GM18511 (cell line): ENCODE measurements at regions not wholly inside any gene's neighbourhood (a gene's known extent, or its start where the extent isn't known, plus 50 kb on each side); places are given as distances from the start of the nearest gene placed in this dataset.

ENCODE experiments used
- ATAC-seq: cut with Tn5 transposase; IDR thresholded peaks from one replicate; pipeline ENCODE4 v1.9.1; 2021; ENCODE audit warnings: mild to moderate bottlenecking, moderate library complexity; ENCODE audit not compliant: unreplicated experiment

- ATAC-seq, result no peak
Measured at GRCh38 chr7:69464035-69464434, 134.2 kb upstream of the AUTS2 start.

GRCh38 chr7:69465262-69465661 lies 133.0 kb upstream of the AUTS2 start:
- ATAC-seq, result no peak

- ATAC-seq, result no peak
Measured at GRCh38 chr7:69467826-69468225, 130.4 kb upstream of the AUTS2 start.

GRCh38 chr7:69476416-69476815 lies 121.9 kb upstream of the AUTS2 start:
- no peak for ATAC-seq

GRCh38 chr7:69482676-69483075 lies 115.6 kb upstream of the AUTS2 start:
- no peak for ATAC-seq

GRCh38 chr7:69489533-69489932 lies 108.7 kb upstream of the AUTS2 start:
- ATAC-seq, result no peak

- no peak for ATAC-seq
Measured at GRCh38 chr7:69498671-69499070, 99.6 kb upstream of the AUTS2 start.

GRCh38 chr7:69502358-69502757 lies 95.9 kb upstream of the AUTS2 start:
- no peak for ATAC-seq

GRCh38 chr7:69504733-69505420 lies 93.4 kb upstream of the AUTS2 start:
- no peak for ATAC-seq

GRCh38 chr7:69508736-69509135 lies 89.5 kb upstream of the AUTS2 start:
- ATAC-seq, result no peak

- no peak for ATAC-seq
Measured at GRCh38 chr7:69510114-69510513, 88.2 kb upstream of the AUTS2 start.

GRCh38 chr7:69515495-69516212 lies 82.6 kb upstream of the AUTS2 start:
- ATAC-seq, result no peak

GRCh38 chr7:69516238-69516820 lies 81.9 kb upstream of the AUTS2 start:
- ATAC-seq, result no peak

GRCh38 chr7:69517985-69518704 lies 80.1 kb upstream of the AUTS2 start:
- ATAC-seq, result no peak

GRCh38 chr7:69518705-69519077 lies 79.6 kb upstream of the AUTS2 start:
- no peak for ATAC-seq

GRCh38 chr7:69526570-69526969 lies 71.7 kb upstream of the AUTS2 start:
- no peak for ATAC-seq

- ATAC-seq, result no peak
Measured at GRCh38 chr7:69527706-69528105, 70.6 kb upstream of the AUTS2 start.

GRCh38 chr7:69531050-69531449 lies 67.2 kb upstream of the AUTS2 start:
- no peak for ATAC-seq

- ATAC-seq, result no peak
Measured at GRCh38 chr7:69534461-69535041, 63.7 kb upstream of the AUTS2 start.

GRCh38 chr7:69537691-69538090 lies 60.6 kb upstream of the AUTS2 start:
- ATAC-seq, result no peak

GRCh38 chr7:69539531-69539930 lies 58.7 kb upstream of the AUTS2 start:
- ATAC-seq, result no peak
